ENCODE measurements at regions not wholly inside any gene's neighbourhood (a gene's known extent, or its start where the extent isn't known, plus 50 kb on each side); places are given as distances from the start of the nearest gene placed in this dataset.

DNA sequence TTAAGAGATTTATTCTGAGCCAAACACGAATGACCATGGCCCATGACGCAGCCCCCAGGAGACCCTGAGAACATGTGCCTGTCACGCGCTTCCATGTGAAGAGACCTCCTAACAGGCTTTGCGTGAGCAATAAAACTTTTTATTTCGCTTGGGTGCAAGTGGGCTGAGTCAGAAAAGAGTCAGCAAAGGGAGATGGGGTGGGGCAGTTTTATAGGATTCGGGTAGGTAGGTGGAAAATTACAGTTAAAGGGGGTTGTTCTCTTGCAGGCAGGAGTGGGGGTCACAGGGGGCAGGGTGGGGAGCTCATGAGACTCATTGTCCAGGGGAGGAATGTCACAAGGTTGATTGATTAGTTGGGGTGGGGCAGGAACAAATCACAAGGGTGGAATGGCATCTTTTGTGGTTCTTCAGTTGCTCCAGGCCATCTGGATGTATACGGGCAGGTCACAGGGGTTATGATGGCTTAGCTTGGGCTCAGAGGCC lies 77.2 kb upstream of the FTH1 start:
- H3K9ac ChIP-seq: no peak overlapping the region
- WGBS (ENCODE audit: low lambda C conversion rate): 75% methylated on average over 8 of the region's 8 CpGs
- H3K9me3 ChIP-seq: no peaks in the 10 kb centered on the region
- no peak overlapping the region for H3K27ac ChIP-seq (ENCODE audit: low read depth in 2 of 2, low read length in 1 of 2)
- H2AFZ ChIP-seq (ENCODE audit: low read depth): no peak overlapping the region
- H3K27me3 ChIP-seq (ENCODE audit: insufficient read depth): no peaks in the 10 kb centered on the region; the same call in 1 of the 2 replicates
- ChIA-PET CTCF (interaction anchor here (1.2 to 1.8 kb wide), 2 partner anchors 8 to 37 kb away, joined by 3 to 6 read pairs; no protein-coding TSS in a partner anchor), POLR2A (no interaction called here)
- no peak for TF ChIP-seq TCF12 (IDR thresholded peaks at IDR 0.05)
- no peak for TF ChIP-seq EP300 (IDR thresholded peaks at IDR 0.05; ENCODE audit: borderline replicate concordance in 1 of 2, low read depth in 1 of 2, low read length in 1 of 2)
- no peak for TF ChIP-seq PBX3 (IDR thresholded peaks at IDR 0.05)
- TF ChIP-seq ZBTB33 (IDR thresholded peaks at IDR 0.05; ENCODE audit: borderline replicate concordance, low read depth): no peak
- no peak for TF ChIP-seq RCOR1 (IDR thresholded peaks at IDR 0.05; ENCODE audit: low read length)
- no peak for TF ChIP-seq JUND (IDR thresholded peaks at IDR 0.05)
- no peak for TF ChIP-seq EZH2phosphoT487 (IDR thresholded peaks at IDR 0.05; ENCODE audit: borderline replicate concordance, low read depth)
- no peak for TF ChIP-seq TAF1 (IDR thresholded peaks at IDR 0.05; ENCODE audit: borderline replicate concordance, low read depth, low read length)
- TF ChIP-seq RXRA (IDR thresholded peaks at IDR 0.05; ENCODE audit: borderline replicate concordance, low read depth): no peak
- TF ChIP-seq POLR2AphosphoS5 (IDR thresholded peaks at IDR 0.05; ENCODE audit: low read depth, low read length): no peak
- no peak for TF ChIP-seq TEAD4 (IDR thresholded peaks at IDR 0.05; ENCODE audit: borderline replicate concordance, insufficient read depth)
- TF ChIP-seq MAX (IDR thresholded peaks at IDR 0.05; ENCODE audit: low read depth): no peak
- TF ChIP-seq GABPA (IDR thresholded peaks at IDR 0.05; ENCODE audit: low read depth): no peak
- no peak for TF ChIP-seq SIN3A (IDR thresholded peaks at IDR 0.05; ENCODE audit: borderline replicate concordance, low read depth, low read length)
- TF ChIP-seq, protein P1, sequence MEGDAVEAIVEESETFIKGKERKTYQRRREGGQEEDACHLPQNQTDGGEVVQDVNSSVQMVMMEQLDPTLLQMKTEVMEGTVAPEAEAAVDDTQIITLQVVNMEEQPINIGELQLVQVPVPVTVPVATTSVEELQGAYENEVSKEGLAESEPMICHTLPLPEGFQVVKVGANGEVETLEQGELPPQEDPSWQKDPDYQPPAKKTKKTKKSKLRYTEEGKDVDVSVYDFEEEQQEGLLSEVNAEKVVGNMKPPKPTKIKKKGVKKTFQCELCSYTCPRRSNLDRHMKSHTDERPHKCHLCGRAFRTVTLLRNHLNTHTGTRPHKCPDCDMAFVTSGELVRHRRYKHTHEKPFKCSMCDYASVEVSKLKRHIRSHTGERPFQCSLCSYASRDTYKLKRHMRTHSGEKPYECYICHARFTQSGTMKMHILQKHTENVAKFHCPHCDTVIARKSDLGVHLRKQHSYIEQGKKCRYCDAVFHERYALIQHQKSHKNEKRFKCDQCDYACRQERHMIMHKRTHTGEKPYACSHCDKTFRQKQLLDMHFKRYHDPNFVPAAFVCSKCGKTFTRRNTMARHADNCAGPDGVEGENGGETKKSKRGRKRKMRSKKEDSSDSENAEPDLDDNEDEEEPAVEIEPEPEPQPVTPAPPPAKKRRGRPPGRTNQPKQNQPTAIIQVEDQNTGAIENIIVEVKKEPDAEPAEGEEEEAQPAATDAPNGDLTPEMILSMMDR (IDR thresholded peaks at IDR 0.05): no peak
- TF ChIP-seq FOXM1 (IDR thresholded peaks at IDR 0.05; ENCODE audit: low read depth): no peak
- H3K79me2 ChIP-seq (ENCODE audit: insufficient read depth): no peaks in the 10 kb centered on the region
- H3F3A ChIP-seq (replicated peaks; ENCODE audit: insufficient read depth): no peaks in the 10 kb centered on the region
- H3K9me2 ChIP-seq: no peaks in the 10 kb centered on the region
- no peaks in the 10 kb centered on the region for H3K4me1 ChIP-seq (ENCODE audit: control insufficient read depth in 1 of 2, insufficient read depth in 2 of 2, low read depth in 1 of 2, low read length in 1 of 2)
- no peak overlapping the region for H3K4me2 ChIP-seq
- no peaks in the 10 kb centered on the region for H3K36me3 ChIP-seq (replicated peaks in 1 of 2; ENCODE audit: control insufficient read depth in 1 of 2, insufficient read depth in 2 of 2, low read length in 1 of 2)
- H3K4me3 ChIP-seq (ENCODE audit: low read depth in 2 of 2, low read length in 1 of 2): no peak overlapping the region
- DNase-seq: no peak
- no peaks in the 10 kb centered on the region for H4K20me1 ChIP-seq (ENCODE audit: insufficient read depth)

Data from SK-N-SH (cell line).